ENCODE measurements at regions not wholly inside any gene's neighbourhood (a gene's known extent, or its start where the extent isn't known, plus 50 kb on each side); places are given as distances from the start of the nearest gene placed in this dataset.
"Not testable (repeated sequence)": the region's sequence is repeated elsewhere in the genome, so short reads cannot be mapped to it uniquely, and the experiment has no call there.

DNA sequence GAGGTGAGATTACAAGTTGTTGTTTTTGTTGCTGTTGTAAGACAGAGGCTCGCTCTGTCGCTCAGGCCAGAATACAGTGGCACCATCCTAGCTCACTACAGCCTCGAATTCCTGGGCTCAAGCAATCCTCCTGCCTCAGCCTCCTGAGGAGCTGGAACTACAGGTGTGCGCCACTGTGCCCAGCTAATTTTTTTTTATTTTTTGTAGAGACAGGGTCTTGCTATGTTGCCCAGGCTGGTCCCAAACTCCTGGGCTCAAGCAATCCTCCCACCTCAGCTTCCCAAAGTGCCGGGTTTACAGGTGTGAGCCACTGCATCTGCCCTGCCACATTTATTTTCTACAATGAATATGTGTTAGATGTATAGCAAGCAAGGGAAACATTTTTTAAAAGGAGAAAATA, 76.9 kb upstream of the LSM14A start:
- TF ChIP-seq POLR2A, EP300 (IDR thresholded peaks at IDR 0.05): not testable (repeated sequence)
- TF ChIP-seq, protein P1, sequence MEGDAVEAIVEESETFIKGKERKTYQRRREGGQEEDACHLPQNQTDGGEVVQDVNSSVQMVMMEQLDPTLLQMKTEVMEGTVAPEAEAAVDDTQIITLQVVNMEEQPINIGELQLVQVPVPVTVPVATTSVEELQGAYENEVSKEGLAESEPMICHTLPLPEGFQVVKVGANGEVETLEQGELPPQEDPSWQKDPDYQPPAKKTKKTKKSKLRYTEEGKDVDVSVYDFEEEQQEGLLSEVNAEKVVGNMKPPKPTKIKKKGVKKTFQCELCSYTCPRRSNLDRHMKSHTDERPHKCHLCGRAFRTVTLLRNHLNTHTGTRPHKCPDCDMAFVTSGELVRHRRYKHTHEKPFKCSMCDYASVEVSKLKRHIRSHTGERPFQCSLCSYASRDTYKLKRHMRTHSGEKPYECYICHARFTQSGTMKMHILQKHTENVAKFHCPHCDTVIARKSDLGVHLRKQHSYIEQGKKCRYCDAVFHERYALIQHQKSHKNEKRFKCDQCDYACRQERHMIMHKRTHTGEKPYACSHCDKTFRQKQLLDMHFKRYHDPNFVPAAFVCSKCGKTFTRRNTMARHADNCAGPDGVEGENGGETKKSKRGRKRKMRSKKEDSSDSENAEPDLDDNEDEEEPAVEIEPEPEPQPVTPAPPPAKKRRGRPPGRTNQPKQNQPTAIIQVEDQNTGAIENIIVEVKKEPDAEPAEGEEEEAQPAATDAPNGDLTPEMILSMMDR (IDR thresholded peaks at IDR 0.05) = not testable (repeated sequence)
